HepG2 (cell line): ENCODE measurements at regions not wholly inside any gene's neighbourhood (a gene's known extent, or its start where the extent isn't known, plus 50 kb on each side); places are given as distances from the start of the nearest gene placed in this dataset.

Experiments used
- AGO1 ChIP-seq: fragments of 200-400 bp; formaldehyde crosslinking; IDR thresholded peaks from 2 replicates; pipeline ENCODE4 v1.6.1; 2017; ENCODE audit warnings: mild to moderate bottlenecking, low read depth, low read length, moderate library complexity; ENCODE audit not compliant: poor library complexity, severe bottlenecking
- BCL3 ChIP-seq: sonication (generic); formaldehyde crosslinking; IDR thresholded peaks from 2 replicates; pipeline ENCODE4 v1.5.1; 2020; ENCODE audit warnings: mild to moderate bottlenecking, missing genetic modification reagents, moderate library complexity
- CENPX ChIP-seq: sonication (generic); formaldehyde crosslinking; IDR thresholded peaks from 2 replicates; pipeline ENCODE4 v1.9.0; 2021; ENCODE audit warnings: mild to moderate bottlenecking, missing genetic modification reagents, moderate library complexity
- FOXJ3 ChIP-seq: sonication (generic); formaldehyde crosslinking; IDR thresholded peaks from 2 replicates; pipeline ENCODE4 v1.4.0; 2020; ENCODE audit warnings: missing genetic modification reagents, mild to moderate bottlenecking, borderline replicate concordance
- GLI4 ChIP-seq: sonication (generic); formaldehyde crosslinking; IDR thresholded peaks from 2 replicates; pipeline ENCODE4 v1.5.1; 2020; ENCODE audit warnings: missing genetic modification reagents, mild to moderate bottlenecking, moderate library complexity, borderline replicate concordance
- HNRNPLL ChIP-seq: fragments of 200-400 bp; formaldehyde crosslinking; IDR thresholded peaks from 2 replicates; pipeline ENCODE4 v1.6.1; 2017; ENCODE audit warnings: mild to moderate bottlenecking, low read depth, low read length; ENCODE audit not compliant: poor library complexity, severe bottlenecking
- KDM4B ChIP-seq: sonication (generic); formaldehyde crosslinking; IDR thresholded peaks from 2 replicates; pipeline ENCODE4 v1.4.0; 2020; ENCODE audit warnings: missing genetic modification reagents
- KMT2A ChIP-seq: sonication (generic); formaldehyde crosslinking; IDR thresholded peaks from 2 replicates; pipeline ENCODE4 v1.4.0; 2020; ENCODE audit warnings: missing genetic modification reagents
- LRRFIP1 ChIP-seq: sonication (generic); formaldehyde crosslinking; conservative IDR thresholded peaks from 2 replicates; pipeline ENCODE4 v1.4.0; 2020; ENCODE audit warnings: missing genetic modification reagents
- RBM22 ChIP-seq: fragments of 200-400 bp; formaldehyde crosslinking; optimal IDR thresholded peaks from 2 replicates; pipeline ENCODE3; 2017; ENCODE audit warnings: mild to moderate bottlenecking, low read length, moderate library complexity
- RBM39 ChIP-seq: fragments of 200-400 bp; formaldehyde crosslinking; IDR thresholded peaks from one replicate; pipeline ENCODE4 v1.6.1; 2018; ENCODE audit warnings: antibody characterized with exemption, mild to moderate bottlenecking, low read depth, low read length; ENCODE audit not compliant: poor library complexity, severe bottlenecking
- RXRA ChIP-seq: sonication (generic); formaldehyde crosslinking; IDR thresholded peaks from 2 replicates; pipeline ENCODE4 v1.5.1; 2020; ENCODE audit warnings: missing genetic modification reagents
- XBP1 ChIP-seq: sonication (generic); formaldehyde crosslinking; IDR thresholded peaks from 2 replicates; pipeline ENCODE4 v1.5.0; 2020; ENCODE audit warnings: missing genetic modification reagents
- ZBTB3 ChIP-seq: sonication (generic); formaldehyde crosslinking; IDR thresholded peaks from 2 replicates; pipeline ENCODE4 v1.4.0; 2020; ENCODE audit warnings: low read depth, mild to moderate bottlenecking, moderate library complexity, missing genetic modification reagents, borderline replicate concordance
- ZNF30 ChIP-seq: sonication (generic); formaldehyde crosslinking; IDR thresholded peaks from 2 replicates; pipeline ENCODE4 v1.5.0; 2020; ENCODE audit warnings: mild to moderate bottlenecking, missing genetic modification reagents
- ZNF367 ChIP-seq: sonication (generic); formaldehyde crosslinking; IDR thresholded peaks from 2 replicates; pipeline ENCODE4 v1.4.0; 2020; ENCODE audit warnings: missing genetic modification reagents, borderline replicate concordance
- ZNF766 ChIP-seq: sonication (generic); formaldehyde crosslinking; IDR thresholded peaks from 2 replicates; pipeline ENCODE4 v1.5.0; 2020; ENCODE audit warnings: missing genetic modification reagents, borderline replicate concordance
- ZNF790 ChIP-seq: sonication (generic); formaldehyde crosslinking; IDR thresholded peaks from 2 replicates; pipeline ENCODE4 v1.8.0; 2022; ENCODE audit warnings: missing genetic modification reagents, mild to moderate bottlenecking, borderline replicate concordance
- TF ChIP-seq, protein P1 (sequence below): sonication (generic); formaldehyde crosslinking; IDR thresholded peaks from 2 replicates; pipeline ENCODE4 v1.5.0; 2020; ENCODE audit warnings: mild to moderate bottlenecking, missing genetic modification reagents, borderline replicate concordance
- TF ChIP-seq, protein P2 (sequence below): IDR thresholded peaks from 2 replicates; pipeline ENCODE4 v1.6.1; 2016; ENCODE audit warnings: low read depth, borderline replicate concordance

GRCh38 chr13:29923554-29924481 is 73.4 kb upstream of the UBL3 start (continued):
- TF ChIP-seq KMT2A (CRISPR knock-in tag) (peak; percentile 59; the same call in 1 of the 2 replicates), AGO1 (no peak), GLI4 (CRISPR knock-in tag) (no peak), FOXJ3 (CRISPR knock-in tag) (peak; percentile 92; the same call in 1 of the 2 replicates), ZBTB3 (CRISPR knock-in tag) (no peak), ZNF30 (no peak), XBP1 (CRISPR knock-in tag) (no peak), ZNF790 (no peak), ZNF766 (0 out of 2 replicates have a peak, but pooled peaks have one; percentile 61), RXRA (CRISPR knock-in tag) (peak; percentile 61), KDM4B (peak; percentile 89), RBM39 (peak; percentile 45), HNRNPLL (no peak), LRRFIP1 (CRISPR knock-in tag) (no peak), BCL3 (CRISPR knock-in tag) (0 out of 2 replicates have a peak, but pooled peaks have one; percentile 39), ZNF367 (no peak), RBM22 (no peak), CENPX (CRISPR knock-in tag) (no peak)
- TF ChIP-seq, protein P1, sequence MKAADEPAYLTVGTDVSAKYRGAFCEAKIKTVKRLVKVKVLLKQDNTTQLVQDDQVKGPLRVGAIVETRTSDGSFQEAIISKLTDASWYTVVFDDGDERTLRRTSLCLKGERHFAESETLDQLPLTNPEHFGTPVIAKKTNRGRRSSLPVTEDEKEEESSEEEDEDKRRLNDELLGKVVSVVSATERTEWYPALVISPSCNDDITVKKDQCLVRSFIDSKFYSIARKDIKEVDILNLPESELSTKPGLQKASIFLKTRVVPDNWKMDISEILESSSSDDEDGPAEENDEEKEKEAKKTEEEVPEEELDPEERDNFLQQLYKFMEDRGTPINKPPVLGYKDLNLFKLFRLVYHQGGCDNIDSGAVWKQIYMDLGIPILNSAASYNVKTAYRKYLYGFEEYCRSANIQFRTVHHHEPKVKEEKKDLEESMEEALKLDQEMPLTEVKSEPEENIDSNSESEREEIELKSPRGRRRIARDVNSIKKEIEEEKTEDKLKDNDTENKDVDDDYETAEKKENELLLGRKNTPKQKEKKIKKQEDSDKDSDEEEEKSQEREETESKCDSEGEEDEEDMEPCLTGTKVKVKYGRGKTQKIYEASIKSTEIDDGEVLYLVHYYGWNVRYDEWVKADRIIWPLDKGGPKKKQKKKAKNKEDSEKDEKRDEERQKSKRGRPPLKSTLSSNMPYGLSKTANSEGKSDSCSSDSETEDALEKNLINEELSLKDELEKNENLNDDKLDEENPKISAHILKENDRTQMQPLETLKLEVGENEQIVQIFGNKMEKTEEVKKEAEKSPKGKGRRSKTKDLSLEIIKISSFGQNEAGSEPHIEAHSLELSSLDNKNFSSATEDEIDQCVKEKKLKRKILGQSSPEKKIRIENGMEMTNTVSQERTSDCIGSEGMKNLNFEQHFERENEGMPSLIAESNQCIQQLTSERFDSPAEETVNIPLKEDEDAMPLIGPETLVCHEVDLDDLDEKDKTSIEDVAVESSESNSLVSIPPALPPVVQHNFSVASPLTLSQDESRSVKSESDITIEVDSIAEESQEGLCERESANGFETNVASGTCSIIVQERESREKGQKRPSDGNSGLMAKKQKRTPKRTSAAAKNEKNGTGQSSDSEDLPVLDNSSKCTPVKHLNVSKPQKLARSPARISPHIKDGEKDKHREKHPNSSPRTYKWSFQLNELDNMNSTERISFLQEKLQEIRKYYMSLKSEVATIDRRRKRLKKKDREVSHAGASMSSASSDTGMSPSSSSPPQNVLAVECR (CRISPR knock-in tag), result peak; percentile 77; the same call in 1 of the 2 replicates
- TF ChIP-seq, protein P2, sequence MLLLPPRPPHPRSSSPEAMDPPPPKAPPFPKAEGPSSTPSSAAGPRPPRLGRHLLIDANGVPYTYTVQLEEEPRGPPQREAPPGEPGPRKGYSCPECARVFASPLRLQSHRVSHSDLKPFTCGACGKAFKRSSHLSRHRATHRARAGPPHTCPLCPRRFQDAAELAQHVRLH (CRISPR knock-in tag), result 0 out of 2 replicates have a peak, but pooled peaks have one; percentile 73
